MM.1S (cell line): ENCODE measurements at regions not wholly inside any gene's neighbourhood (a gene's known extent, or its start where the extent isn't known, plus 50 kb on each side); places are given as distances from the start of the nearest gene placed in this dataset.

Experiments used
- EZH2 ChIP-seq: fragments of 300-600 bp; sonication (generic); optimal IDR thresholded peaks from 2 replicates; pipeline ENCODE3; 2017; ENCODE audit warnings: low read depth, mild to moderate bottlenecking, antibody characterized with exemption, low read length, mixed read lengths
- EZH2phosphoT487 ChIP-seq: fragments of 300-600 bp; sonication (generic); IDR thresholded peaks from 2 replicates; pipeline ENCODE4 v1.6.1; 2018; ENCODE audit warnings: antibody characterized with exemption, low read length
- TF ChIP-seq, protein P1 (sequence below): fragments of 300-600 bp; sonication (generic); IDR thresholded peaks from 2 replicates; pipeline ENCODE4 v1.5.1; 2016; ENCODE audit warnings: antibody characterized with exemption, low read length, mixed read lengths

DNA sequence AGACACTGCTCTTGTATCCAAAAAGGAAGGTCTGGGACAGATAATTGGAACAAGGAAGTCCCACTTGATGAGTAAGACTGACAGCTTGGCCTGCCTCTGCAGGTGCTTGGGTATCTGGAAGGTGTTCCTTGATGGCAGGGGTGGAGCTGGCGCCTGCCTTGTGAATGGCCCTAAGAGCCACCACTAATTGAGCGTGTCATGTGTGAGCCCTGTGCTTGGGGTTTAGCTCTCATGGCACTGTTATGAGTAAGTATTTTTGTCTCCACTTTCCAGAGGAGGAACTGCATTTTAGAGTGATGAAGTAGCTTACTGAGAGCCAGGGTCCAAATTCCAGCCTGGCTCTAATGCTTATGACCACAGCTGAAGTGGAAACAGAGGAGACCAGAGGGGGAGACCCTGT lies 71.2 kb upstream of the NECTIN1 start:
- no peak for TF ChIP-seq EZH2
- TF ChIP-seq, protein P1, sequence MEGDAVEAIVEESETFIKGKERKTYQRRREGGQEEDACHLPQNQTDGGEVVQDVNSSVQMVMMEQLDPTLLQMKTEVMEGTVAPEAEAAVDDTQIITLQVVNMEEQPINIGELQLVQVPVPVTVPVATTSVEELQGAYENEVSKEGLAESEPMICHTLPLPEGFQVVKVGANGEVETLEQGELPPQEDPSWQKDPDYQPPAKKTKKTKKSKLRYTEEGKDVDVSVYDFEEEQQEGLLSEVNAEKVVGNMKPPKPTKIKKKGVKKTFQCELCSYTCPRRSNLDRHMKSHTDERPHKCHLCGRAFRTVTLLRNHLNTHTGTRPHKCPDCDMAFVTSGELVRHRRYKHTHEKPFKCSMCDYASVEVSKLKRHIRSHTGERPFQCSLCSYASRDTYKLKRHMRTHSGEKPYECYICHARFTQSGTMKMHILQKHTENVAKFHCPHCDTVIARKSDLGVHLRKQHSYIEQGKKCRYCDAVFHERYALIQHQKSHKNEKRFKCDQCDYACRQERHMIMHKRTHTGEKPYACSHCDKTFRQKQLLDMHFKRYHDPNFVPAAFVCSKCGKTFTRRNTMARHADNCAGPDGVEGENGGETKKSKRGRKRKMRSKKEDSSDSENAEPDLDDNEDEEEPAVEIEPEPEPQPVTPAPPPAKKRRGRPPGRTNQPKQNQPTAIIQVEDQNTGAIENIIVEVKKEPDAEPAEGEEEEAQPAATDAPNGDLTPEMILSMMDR = no peak
- TF ChIP-seq EZH2phosphoT487 = no peak
